SK-N-SH treated with all-trans-retinoic acid at 6 μM for 48 hours (cell line): ENCODE measurements at regions not wholly inside any gene's neighbourhood (a gene's known extent, or its start where the extent isn't known, plus 50 kb on each side); places are given as distances from the start of the nearest gene placed in this dataset.

ENCODE experiments used
- ARNTL ChIP-seq: fragments of 450-650 bp; formaldehyde crosslinking; IDR thresholded peaks from 2 replicates; pipeline ENCODE4 v1.5.0; 2020; ENCODE audit warnings: low read depth, mild to moderate bottlenecking, moderate library complexity, borderline replicate concordance
- ISL1 ChIP-seq: fragments of 250-450 bp; sonication (Bioruptor Pico); IDR thresholded peaks from 2 replicates; pipeline ENCODE4 v2.1.2; 2022; ENCODE audit warnings: mild to moderate bottlenecking, moderate library complexity
- ZNF565 ChIP-seq: fragments of 450-650 bp; formaldehyde crosslinking; conservative IDR thresholded peaks from 2 replicates; pipeline ENCODE4 v1.5.0; 2020; ENCODE audit warnings: low read depth, mild to moderate bottlenecking, moderate library complexity

- no peak for TF ChIP-seq ARNTL (CRISPR knock-in tag)
- no peak for TF ChIP-seq ISL1 (CRISPR knock-in tag)
- TF ChIP-seq ZNF565, result no peak
These were observed 212.6 kb upstream of the PRSS58 start for GRCh38 chr7:142470544-142470830.
